ENCODE measurements at regions not wholly inside any gene's neighbourhood (a gene's known extent, or its start where the extent isn't known, plus 50 kb on each side); places are given as distances from the start of the nearest gene placed in this dataset.
"Not testable (repeated sequence)": the region's sequence is repeated elsewhere in the genome, so short reads cannot be mapped to it uniquely, and the experiment has no call there.

DNA sequence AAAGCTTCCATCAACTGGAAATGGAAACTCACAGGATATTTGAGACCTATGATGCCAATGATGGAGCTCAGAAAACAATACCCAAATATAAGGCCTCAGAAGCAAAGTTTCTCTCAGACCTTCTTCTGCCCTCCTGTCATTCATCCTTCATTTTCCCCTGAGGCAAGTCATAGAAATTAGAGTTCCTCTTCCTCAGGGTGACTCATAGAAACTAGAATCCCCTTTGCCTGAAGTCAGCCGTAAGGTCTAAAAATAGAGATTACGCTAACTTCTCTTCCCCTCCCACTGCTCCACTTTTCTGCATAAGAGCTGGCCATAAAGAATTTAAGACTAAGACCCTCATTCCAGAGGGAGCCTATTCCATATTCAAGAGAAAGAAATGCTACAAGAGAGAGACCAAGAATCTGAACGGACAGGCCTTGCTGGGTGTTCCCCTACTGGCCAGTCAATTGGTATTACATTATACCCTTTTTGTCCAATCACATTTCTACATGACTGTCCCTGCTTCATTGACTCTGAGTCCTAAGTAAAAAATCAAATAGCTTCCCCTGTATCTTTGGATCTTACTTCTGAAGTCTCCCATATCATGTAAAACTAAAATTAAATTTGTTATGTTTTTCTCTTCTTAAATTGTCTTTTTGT is 994.9 kb downstream of the ADGRL2 start:
- Histone ChIP-seq H3K4me3 (ENCODE audit: low read length) (no peak overlapping the region), H3K9me3 (ENCODE audit: low read depth, low read length) (no peaks in the 10 kb centered on the region), H3K4me1 (ENCODE audit: insufficient read depth, low read length) (no peaks in the 10 kb centered on the region), H3K27me3 (ENCODE audit: insufficient read depth, low read length) (no peaks in the 10 kb centered on the region)

- H3K4me3 ChIP-seq (ENCODE audit: low read length) = no peak overlapping the region
- H3K4me1 ChIP-seq (ENCODE audit: insufficient read depth, low read length) = no peaks in the 10 kb centered on the region
- no peaks in the 10 kb centered on the region for H3K27me3 ChIP-seq (ENCODE audit: insufficient read depth, low read length)
- H3K9me3 ChIP-seq (ENCODE audit: low read depth, low read length) = no peaks in the 10 kb centered on the region
These were observed 991.4 kb downstream of the ADGRL2 start for GRCh38 chr1:82792151-82792550.

- H3K9me3 ChIP-seq (ENCODE audit: low read depth, low read length) = no peaks in the 10 kb centered on the region
- no peak overlapping the region for H3K4me3 ChIP-seq (ENCODE audit: low read length)
- no peaks in the 10 kb centered on the region for H3K4me1 ChIP-seq (ENCODE audit: insufficient read depth, low read length)
- no peaks in the 10 kb centered on the region for H3K27me3 ChIP-seq (ENCODE audit: insufficient read depth, low read length)
These were observed 989.8 kb downstream of the ADGRL2 start for GRCh38 chr1:82790556-82790955.

- H3K4me1 ChIP-seq (ENCODE audit: insufficient read depth, low read length) = no peaks in the 10 kb centered on the region
- H3K4me3 ChIP-seq (ENCODE audit: low read length) = no peak overlapping the region
- H3K9me3 ChIP-seq (ENCODE audit: low read depth, low read length) = no peaks in the 10 kb centered on the region
- no peaks in the 10 kb centered on the region for H3K27me3 ChIP-seq (ENCODE audit: insufficient read depth, low read length)
These were observed 987.9 kb downstream of the ADGRL2 start for GRCh38 chr1:82788660-82789059.

- Histone ChIP-seq H3K4me3 (ENCODE audit: low read length) (no peak overlapping the region), H3K4me1 (ENCODE audit: insufficient read depth, low read length) (no peaks in the 10 kb centered on the region), H3K27me3 (ENCODE audit: insufficient read depth, low read length) (no peaks in the 10 kb centered on the region), H3K9me3 (ENCODE audit: low read depth, low read length) (no peaks in the 10 kb centered on the region)
These were observed 987.3 kb downstream of the ADGRL2 start for GRCh38 chr1:82788038-82788437.

DNA sequence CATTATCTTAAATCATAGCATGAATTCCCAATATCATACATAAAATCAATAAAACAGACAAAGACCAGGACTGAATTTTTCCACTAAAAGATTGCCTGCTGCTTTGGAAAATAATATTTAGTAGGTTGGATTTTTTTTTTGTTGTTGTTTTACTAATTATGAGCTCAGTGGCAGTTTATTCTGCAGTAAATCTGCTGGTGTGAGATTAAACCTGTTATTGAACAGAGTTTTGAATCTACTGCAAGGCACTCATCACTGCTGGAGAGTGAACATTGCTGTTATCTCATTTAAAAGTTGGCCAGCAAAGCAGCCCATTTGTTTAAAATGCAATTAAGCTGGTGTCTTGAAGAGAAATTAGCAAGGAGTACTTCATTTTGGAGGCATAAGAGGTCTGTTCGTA is 986.1 kb downstream of the ADGRL2 start:
- Histone ChIP-seq H3K27me3 (ENCODE audit: insufficient read depth, low read length) (no peaks in the 10 kb centered on the region), H3K4me3 (ENCODE audit: low read length) (no peak overlapping the region), H3K4me1 (ENCODE audit: insufficient read depth, low read length) (no peaks in the 10 kb centered on the region), H3K9me3 (ENCODE audit: low read depth, low read length) (no peaks in the 10 kb centered on the region)

DNA sequence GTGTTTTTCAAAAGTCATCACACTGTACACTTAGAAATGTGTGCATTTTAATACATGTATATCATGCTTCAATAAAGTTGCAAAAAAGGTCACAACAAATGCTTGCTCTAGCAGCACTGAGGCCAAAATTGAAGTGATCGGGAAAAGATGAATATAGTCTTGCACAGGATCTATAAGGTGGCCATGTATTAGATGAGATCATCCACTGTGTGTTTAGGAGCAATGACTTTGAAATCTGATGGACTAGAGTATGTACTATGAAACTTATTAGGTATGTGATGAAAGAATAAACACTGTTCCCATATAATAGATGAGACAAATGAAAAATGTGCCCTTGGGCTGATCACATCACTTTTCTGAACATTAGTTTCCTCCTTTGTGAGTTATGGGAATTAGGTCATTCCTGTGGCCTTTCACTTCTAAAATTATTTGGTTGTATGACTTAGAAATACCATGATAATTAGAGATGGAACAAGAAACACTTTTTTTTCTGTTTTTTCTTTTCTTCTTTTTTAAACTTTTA is 984.6 kb downstream of the ADGRL2 start:
- Histone ChIP-seq H3K4me3 (ENCODE audit: low read length) (no peak overlapping the region), H3K9me3 (ENCODE audit: low read depth, low read length) (no peaks in the 10 kb centered on the region), H3K4me1 (ENCODE audit: insufficient read depth, low read length) (no peaks in the 10 kb centered on the region), H3K27me3 (ENCODE audit: insufficient read depth, low read length) (no peaks in the 10 kb centered on the region)

DNA sequence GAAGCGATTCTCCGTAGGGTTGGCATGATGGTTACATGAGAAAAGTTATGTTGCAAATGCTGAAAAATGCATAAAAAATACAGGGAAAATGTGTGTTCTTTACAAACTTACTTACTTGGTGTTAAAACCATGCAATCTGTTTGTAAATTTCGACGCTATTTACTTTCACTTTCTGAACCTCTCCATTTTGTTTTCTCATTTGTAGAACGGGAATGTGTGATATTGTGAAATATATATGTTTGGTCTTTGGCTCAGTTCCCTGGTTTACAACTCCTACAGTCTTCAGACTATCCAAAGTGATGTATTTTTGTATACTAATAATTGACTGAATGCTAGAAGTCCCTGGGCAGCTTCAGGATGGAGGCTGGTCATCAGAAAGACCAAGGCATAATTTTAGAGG is 982.3 kb downstream of the ADGRL2 start:
- Histone ChIP-seq H3K4me3 (ENCODE audit: low read length) (no peak overlapping the region), H3K9me3 (ENCODE audit: low read depth, low read length) (no peaks in the 10 kb centered on the region), H3K4me1 (ENCODE audit: insufficient read depth, low read length) (no peaks in the 10 kb centered on the region), H3K27me3 (ENCODE audit: insufficient read depth, low read length) (no peaks in the 10 kb centered on the region)

DNA sequence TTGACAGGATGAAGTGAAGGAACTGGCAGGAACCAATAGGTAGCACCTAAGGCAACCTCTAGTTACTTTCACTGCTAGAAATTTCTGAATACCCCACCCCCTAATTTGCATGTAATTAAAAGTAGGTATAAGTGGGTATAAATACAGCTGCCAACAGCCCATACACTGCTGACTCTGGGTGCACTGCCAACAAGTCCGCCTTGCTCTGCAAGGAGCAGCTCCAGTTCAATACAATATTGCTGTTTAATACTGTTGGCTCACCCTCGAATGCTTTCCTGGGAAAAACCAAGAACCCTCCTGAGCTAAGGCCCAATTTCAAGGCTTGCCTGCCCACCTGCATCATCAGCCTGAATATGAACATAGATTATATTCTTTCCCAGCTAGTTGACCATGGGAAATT is 981.9 kb downstream of the ADGRL2 start:
- Histone ChIP-seq H3K9me3 (ENCODE audit: low read depth, low read length) (no peaks in the 10 kb centered on the region), H3K4me1 (ENCODE audit: insufficient read depth, low read length) (no peaks in the 10 kb centered on the region), H3K4me3 (ENCODE audit: low read length) (no peak overlapping the region), H3K27me3 (ENCODE audit: insufficient read depth, low read length) (no peaks in the 10 kb centered on the region)

GRCh38 chr1:82778612-82779011 is 977.9 kb downstream of the ADGRL2 start:
- Histone ChIP-seq H3K4me1 (ENCODE audit: insufficient read depth, low read length) (no peaks in the 10 kb centered on the region), H3K27me3 (ENCODE audit: insufficient read depth, low read length) (no peaks in the 10 kb centered on the region), H3K9me3 (ENCODE audit: low read depth, low read length) (no peaks in the 10 kb centered on the region), H3K4me3 (ENCODE audit: low read length) (no peak overlapping the region)

- H3K27me3 ChIP-seq (ENCODE audit: insufficient read depth, low read length) = no peaks in the 10 kb centered on the region
- H3K4me1 ChIP-seq (ENCODE audit: insufficient read depth, low read length) = no peaks in the 10 kb centered on the region
- H3K4me3 ChIP-seq (ENCODE audit: low read length) = no peak overlapping the region
- H3K9me3 ChIP-seq (ENCODE audit: low read depth, low read length) = no peaks in the 10 kb centered on the region
These were observed 976.5 kb downstream of the ADGRL2 start for GRCh38 chr1:82777240-82777639.

DNA sequence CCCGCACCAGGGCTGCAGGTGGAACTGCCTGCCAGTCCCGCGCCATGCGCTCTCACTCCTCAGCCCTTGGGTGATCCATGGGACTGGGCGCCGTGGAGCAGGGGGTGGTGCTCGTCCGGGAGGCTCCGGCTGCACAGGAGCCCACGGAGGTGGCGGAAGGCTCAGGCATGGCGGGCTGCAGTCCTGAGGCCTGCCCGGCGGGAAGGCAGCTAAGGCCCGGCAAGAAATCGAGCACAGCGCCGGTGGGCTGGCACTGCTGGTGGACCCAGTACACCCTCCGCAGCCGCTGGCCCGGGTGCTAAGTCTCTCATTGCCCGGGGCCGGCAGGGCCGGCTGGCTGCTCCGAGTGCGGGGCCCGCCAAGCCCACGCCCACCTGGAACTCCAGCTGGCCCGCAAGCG is 976.0 kb downstream of the ADGRL2 start:
- H3K4me1 ChIP-seq (ENCODE audit: insufficient read depth, low read length); H3K9me3 ChIP-seq (ENCODE audit: low read depth, low read length); H3K4me3 ChIP-seq (ENCODE audit: low read length); H3K27me3 ChIP-seq (ENCODE audit: insufficient read depth, low read length): not testable (repeated sequence)

GRCh38 chr1:82775406-82776000 is 974.8 kb downstream of the ADGRL2 start:
- no peaks in the 10 kb centered on the region for H3K9me3 ChIP-seq (ENCODE audit: low read depth, low read length)

DNA sequence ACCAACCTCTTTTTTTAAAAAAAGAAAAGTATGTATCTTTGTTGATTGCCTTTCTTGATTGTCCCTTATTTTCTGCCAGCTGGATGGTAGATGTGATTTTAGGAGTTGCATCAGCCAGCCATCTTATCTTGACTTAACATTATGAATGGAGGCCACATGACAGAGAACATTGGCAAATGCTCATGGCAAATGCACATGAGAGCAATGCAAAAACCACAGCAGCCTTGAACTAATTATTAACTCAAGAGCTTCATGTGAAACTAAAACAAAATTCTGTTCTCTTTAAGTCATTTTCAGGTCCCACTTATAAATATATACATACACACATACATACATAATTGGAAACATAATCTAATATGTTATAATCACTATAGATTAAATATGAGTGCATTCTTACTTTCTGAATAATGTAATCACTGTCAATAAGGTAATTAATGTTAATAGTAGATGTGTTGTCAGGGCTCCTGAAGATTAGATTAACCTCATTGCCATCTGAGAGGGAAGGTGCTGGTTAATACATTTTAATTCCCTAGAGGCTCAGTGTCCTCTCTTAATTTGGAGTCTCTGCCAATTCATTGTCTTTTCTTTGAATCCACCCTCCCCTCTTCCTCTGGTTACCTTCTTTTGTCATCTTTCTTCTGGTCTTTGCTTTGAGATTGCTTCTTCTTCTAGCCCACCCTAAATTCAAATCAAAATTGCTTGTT is 962.2 kb downstream of the ADGRL2 start:
- Histone ChIP-seq H3K27me3 (ENCODE audit: insufficient read depth, low read length) (no peaks in the 10 kb centered on the region), H3K4me3 (ENCODE audit: low read length) (no peak overlapping the region), H3K9me3 (ENCODE audit: low read depth, low read length) (peaks cover 5% of the 10 kb centered on the region), H3K4me1 (ENCODE audit: insufficient read depth, low read length) (no peaks in the 10 kb centered on the region)

More at GRCh38 chr1:82775406-82776000, 974.8 kb downstream of the ADGRL2 start:
- H3K27me3 ChIP-seq (ENCODE audit: insufficient read depth, low read length) = no peaks in the 10 kb centered on the region
- H3K4me1 ChIP-seq (ENCODE audit: insufficient read depth, low read length) = no peaks in the 10 kb centered on the region
- H3K4me3 ChIP-seq (ENCODE audit: low read length) = no peak overlapping the region

- Histone ChIP-seq H3K4me3 (ENCODE audit: low read length) (no peak overlapping the region), H3K4me1 (ENCODE audit: insufficient read depth, low read length) (no peaks in the 10 kb centered on the region), H3K9me3 (ENCODE audit: low read depth, low read length) (peaks cover 5% of the 10 kb centered on the region), H3K27me3 (ENCODE audit: insufficient read depth, low read length) (no peaks in the 10 kb centered on the region)
These were observed 958.3 kb downstream of the ADGRL2 start for GRCh38 chr1:82759035-82759434.
